Stimulated activated memory B cell treated with anti-CD40 and anti-IgM and Interleukin-4, amounts not matched to agents 10 μg/mL and 1 μg/mL and 100 μg/mL, for 72 hours (primary cell): ENCODE measurements at regions not wholly inside any gene's neighbourhood (a gene's known extent, or its start where the extent isn't known, plus 50 kb on each side); places are given as distances from the start of the nearest gene placed in this dataset.
"Not testable (repeated sequence)": the region's sequence is repeated elsewhere in the genome, so short reads cannot be mapped to it uniquely, and the experiment has no call there.

Source experiments
- ATAC-seq: fragments of 150-1000 bp; cut with Tn5 transposase; 2 replicates; pipeline ENCODE4 v1.10.0; 2021
- H3K27ac Mint-ChIP-seq: one replicate; pipeline ENCODE4 v1.8.0; 2022; ENCODE audit warnings: mild to moderate bottlenecking, mixed read lengths
- H3K27me3 Mint-ChIP-seq: one replicate; pipeline ENCODE4 v1.8.0; 2022; ENCODE audit warnings: mixed read lengths
- H3K36me3 Mint-ChIP-seq: one replicate; pipeline ENCODE4 v1.8.0; 2022; ENCODE audit warnings: mixed read lengths
- H3K4me1 Mint-ChIP-seq: one replicate; pipeline ENCODE4 v1.8.0; 2022; ENCODE audit warnings: mixed read lengths
- H3K4me3 Mint-ChIP-seq: one replicate; pipeline ENCODE4 v1.8.0; 2022; ENCODE audit warnings: mild to moderate bottlenecking, moderate library complexity, mixed read lengths
- H3K9me3 Mint-ChIP-seq: one replicate; pipeline ENCODE4 v1.8.0; 2022; ENCODE audit warnings: mixed read lengths

- Mint-ChIP-seq H3K36me3 (no peaks in the 10 kb centered on the region), H3K27me3 (no peaks in the 10 kb centered on the region), H3K4me1 (no peaks in the 10 kb centered on the region), H3K4me3 (no peak overlapping the region), H3K27ac (no peak overlapping the region), H3K9me3 (peaks cover 3% of the 10 kb centered on the region)
- no peak for ATAC-seq
Measured at GRCh38 chr15:58346361-58346760, 85.4 kb upstream of the LIPC start.

- no peak for ATAC-seq
- no peak overlapping the region for H3K4me3 Mint-ChIP-seq
- H3K27ac Mint-ChIP-seq, result no peak overlapping the region
- H3K27me3 Mint-ChIP-seq, result no peaks in the 10 kb centered on the region
- H3K9me3 Mint-ChIP-seq, result peaks cover 3% of the 10 kb centered on the region
- no peaks in the 10 kb centered on the region for H3K36me3 Mint-ChIP-seq
- no peaks in the 10 kb centered on the region for H3K4me1 Mint-ChIP-seq
Measured at GRCh38 chr15:58348095-58348812, 83.5 kb upstream of the LIPC start.

- ATAC-seq, result no peak
- Mint-ChIP-seq H3K36me3 (no peaks in the 10 kb centered on the region), H3K27me3 (peaks cover 24% of the 10 kb centered on the region), H3K27ac (no peak overlapping the region), H3K4me3 (no peak overlapping the region), H3K9me3 (peaks cover 3% of the 10 kb centered on the region), H3K4me1 (no peaks in the 10 kb centered on the region)
Measured at GRCh38 chr15:58352026-58352929, 79.5 kb upstream of the LIPC start.

GRCh38 chr15:58355382-58355971 lies 76.3 kb upstream of the LIPC start:
- no peak overlapping the region for H3K4me3 Mint-ChIP-seq
- H3K4me1 Mint-ChIP-seq, result no peaks in the 10 kb centered on the region
- no peaks in the 10 kb centered on the region for H3K36me3 Mint-ChIP-seq
- no peak overlapping the region for H3K27ac Mint-ChIP-seq
- no peaks in the 10 kb centered on the region for H3K9me3 Mint-ChIP-seq
- H3K27me3 Mint-ChIP-seq, result peaks cover 40% of the 10 kb centered on the region
- ATAC-seq, result no peak

GRCh38 chr15:58355973-58356372 lies 75.8 kb upstream of the LIPC start:
- peaks cover 45% of the 10 kb centered on the region for H3K27me3 Mint-ChIP-seq
- H3K36me3 Mint-ChIP-seq, result no peaks in the 10 kb centered on the region
- H3K27ac Mint-ChIP-seq, result no peak overlapping the region
- H3K9me3 Mint-ChIP-seq, result no peaks in the 10 kb centered on the region
- no peak for ATAC-seq
- H3K4me1 Mint-ChIP-seq, result no peaks in the 10 kb centered on the region
- no peak overlapping the region for H3K4me3 Mint-ChIP-seq

GRCh38 chr15:58357529-58358476 lies 74.0 kb upstream of the LIPC start:
- ATAC-seq, result no peak
- Mint-ChIP-seq H3K4me3 (no peak overlapping the region), H3K36me3 (no peaks in the 10 kb centered on the region), H3K4me1 (no peaks in the 10 kb centered on the region), H3K27me3 (peaks cover 53% of the 10 kb centered on the region), H3K27ac (no peak overlapping the region), H3K9me3 (no peaks in the 10 kb centered on the region)

GRCh38 chr15:58360421-58361090 lies 71.2 kb upstream of the LIPC start:
- Mint-ChIP-seq H3K36me3 (no peaks in the 10 kb centered on the region), H3K27me3 (peaks cover 55% of the 10 kb centered on the region), H3K27ac (no peak overlapping the region), H3K4me3 (no peak overlapping the region), H3K4me1 (no peaks in the 10 kb centered on the region), H3K9me3 (peaks cover 2% of the 10 kb centered on the region)
- ATAC-seq, result no peak

- Mint-ChIP-seq H3K9me3 (peaks cover 2% of the 10 kb centered on the region), H3K27ac (no peak overlapping the region), H3K27me3 (peaks cover 53% of the 10 kb centered on the region), H3K36me3 (no peaks in the 10 kb centered on the region), H3K4me1 (no peaks in the 10 kb centered on the region), H3K4me3 (no peak overlapping the region)
- no peak for ATAC-seq
Measured at GRCh38 chr15:58361273-58361759, 70.5 kb upstream of the LIPC start.

- no peak overlapping the region for H3K4me3 Mint-ChIP-seq
- H3K27ac Mint-ChIP-seq, result no peak overlapping the region
- no peaks in the 10 kb centered on the region for H3K36me3 Mint-ChIP-seq
- peaks cover 50% of the 10 kb centered on the region for H3K27me3 Mint-ChIP-seq
- no peak for ATAC-seq
- H3K9me3 Mint-ChIP-seq, result peaks cover 2% of the 10 kb centered on the region
- no peaks in the 10 kb centered on the region for H3K4me1 Mint-ChIP-seq
Measured at GRCh38 chr15:58362262-58362922, 69.4 kb upstream of the LIPC start.

- H3K36me3 Mint-ChIP-seq, H3K9me3 Mint-ChIP-seq, H3K27ac Mint-ChIP-seq, H3K4me3 Mint-ChIP-seq, H3K4me1 Mint-ChIP-seq, ATAC-seq: not testable (repeated sequence)
- H3K27me3 Mint-ChIP-seq, result peaks cover 47% of the 10 kb centered on the region
Measured at GRCh38 chr15:58363118-58363517, 68.7 kb upstream of the LIPC start.

- not testable (repeated sequence) for H3K4me3 Mint-ChIP-seq, ATAC-seq, H3K36me3 Mint-ChIP-seq, H3K27ac Mint-ChIP-seq, H3K4me1 Mint-ChIP-seq, H3K9me3 Mint-ChIP-seq
- H3K27me3 Mint-ChIP-seq, result peaks cover 43% of the 10 kb centered on the region
Measured at GRCh38 chr15:58363673-58364072, 68.1 kb upstream of the LIPC start.

- ATAC-seq, H3K4me3 Mint-ChIP-seq, H3K36me3 Mint-ChIP-seq, H3K27ac Mint-ChIP-seq, H3K4me1 Mint-ChIP-seq: not testable (repeated sequence)
- peaks cover 36% of the 10 kb centered on the region for H3K27me3 Mint-ChIP-seq
- peaks cover 11% of the 10 kb centered on the region for H3K9me3 Mint-ChIP-seq
Measured at GRCh38 chr15:58365098-58365497, 66.7 kb upstream of the LIPC start.

- H3K4me3 Mint-ChIP-seq, result no peak overlapping the region
- no peak overlapping the region for H3K27ac Mint-ChIP-seq
- peaks cover 16% of the 10 kb centered on the region for H3K27me3 Mint-ChIP-seq
- H3K36me3 Mint-ChIP-seq, result no peaks in the 10 kb centered on the region
- H3K9me3 Mint-ChIP-seq, result peaks cover 12% of the 10 kb centered on the region
- no peak for ATAC-seq
- H3K4me1 Mint-ChIP-seq, result no peaks in the 10 kb centered on the region
Measured at GRCh38 chr15:58369261-58369701, 62.5 kb upstream of the LIPC start.

GRCh38 chr15:58369956-58370355 lies 61.8 kb upstream of the LIPC start:
- no peak overlapping the region for H3K4me3 Mint-ChIP-seq
- H3K36me3 Mint-ChIP-seq, result no peaks in the 10 kb centered on the region
- no peak overlapping the region for H3K27ac Mint-ChIP-seq
- no peaks in the 10 kb centered on the region for H3K4me1 Mint-ChIP-seq
- H3K9me3 Mint-ChIP-seq, result peaks cover 12% of the 10 kb centered on the region
- ATAC-seq, result no peak
- peaks cover 23% of the 10 kb centered on the region for H3K27me3 Mint-ChIP-seq
